Muscle of leg (tissue), 3 donors: ENCODE measurements at regions not wholly inside any gene's neighbourhood (a gene's known extent, or its start where the extent isn't known, plus 50 kb on each side); places are given as distances from the start of the nearest gene placed in this dataset.

ENCODE experiments used
- DNase-seq: peaks from one replicate; pipeline ENCODE4 v3.0.0; 2013
- H3K27ac ChIP-seq: one replicate; pipeline ENCODE4 v1.5.1; 2013; ENCODE audit warnings: mild to moderate bottlenecking, low read length, control low read depth
- H3K27me3 ChIP-seq: one replicate; pipeline ENCODE4 v1.6.1; 2013; ENCODE audit warnings: low read length; ENCODE audit not compliant: control insufficient read depth, insufficient read depth
- H3K36me3 ChIP-seq: one replicate; pipeline ENCODE4 v1.6.1; 2013; ENCODE audit warnings: low read length; ENCODE audit not compliant: control insufficient read depth, insufficient read depth
- H3K4me1 ChIP-seq: one replicate; pipeline ENCODE4 v1.6.1; 2013; ENCODE audit warnings: low read length; ENCODE audit not compliant: control insufficient read depth, insufficient read depth
- H3K4me3 ChIP-seq: one replicate; pipeline ENCODE4 v1.5.1; 2013; ENCODE audit warnings: low read length, control low read depth
- H3K9me3 ChIP-seq: replicated peaks from 2 replicates; pipeline ENCODE4 v1.6.1; 2013; ENCODE audit warnings: low read depth, low read length; ENCODE audit not compliant: control insufficient read depth
- WGBS: methylation state at CpG from one replicate; pipeline ENCODE4 v1.1.5; 2013; ENCODE audit warnings: missing lambda C conversion rate; ENCODE audit not compliant: insufficient coverage; 5-methylcytosine and 5-hydroxymethylcytosine counted together

- no peaks in the 10 kb centered on the region for H3K9me3 ChIP-seq
- no peak for DNase-seq
- H3K4me3 ChIP-seq: no peak overlapping the region
- no peak overlapping the region for H3K27ac ChIP-seq
- no peaks in the 10 kb centered on the region for H3K36me3 ChIP-seq
- 73% methylated on average over 2 of the region's 5 CpGs for WGBS
- H3K4me1 ChIP-seq: no peaks in the 10 kb centered on the region
- no peaks in the 10 kb centered on the region for H3K27me3 ChIP-seq
Measured at GRCh38 chr9:6133346-6134063, 82.1 kb upstream of the IL33 start.

GRCh38 chr9:6132650-6133049 lies 83.0 kb upstream of the IL33 start:
- H3K27ac ChIP-seq: no peak overlapping the region
- H3K4me1 ChIP-seq: no peaks in the 10 kb centered on the region
- no peak for DNase-seq
- no peak overlapping the region for H3K4me3 ChIP-seq
- no peaks in the 10 kb centered on the region for H3K36me3 ChIP-seq
- H3K9me3 ChIP-seq: no peaks in the 10 kb centered on the region
- H3K27me3 ChIP-seq: no peaks in the 10 kb centered on the region
- 47% methylated on average over 2 of the region's 4 CpGs for WGBS

- no peaks in the 10 kb centered on the region for H3K4me1 ChIP-seq
- no peak overlapping the region for H3K27ac ChIP-seq
- no peaks in the 10 kb centered on the region for H3K9me3 ChIP-seq
- DNase-seq: no peak
- no peak overlapping the region for H3K4me3 ChIP-seq
- no peaks in the 10 kb centered on the region for H3K27me3 ChIP-seq
- no peaks in the 10 kb centered on the region for H3K36me3 ChIP-seq
- WGBS: 72% methylated on average over 2 of the region's 2 CpGs
Measured at GRCh38 chr9:6128030-6128429, 87.6 kb upstream of the IL33 start.

- Histone ChIP-seq H3K4me1 (no peaks in the 10 kb centered on the region), H3K27me3 (no peaks in the 10 kb centered on the region), H3K9me3 (no peaks in the 10 kb centered on the region), H3K36me3 (no peaks in the 10 kb centered on the region), H3K27ac (no peak overlapping the region), H3K4me3 (no peak overlapping the region)
- DNase-seq: no peak
- 83% methylated on average over 1 of the region's 3 CpGs for whole genome bisulfite sequencing
Measured at GRCh38 chr9:6126377-6126776, 89.2 kb upstream of the IL33 start.

GRCh38 chr9:6123416-6123815 lies 92.2 kb upstream of the IL33 start:
- DNase-seq: peak; percentile 14
- no peak overlapping the region for H3K27ac ChIP-seq
- H3K36me3 ChIP-seq: no peaks in the 10 kb centered on the region
- no peaks in the 10 kb centered on the region for H3K4me1 ChIP-seq
- no peaks in the 10 kb centered on the region for H3K9me3 ChIP-seq
- 18% methylated on average over 2 of the region's 3 CpGs for WGBS
- no peak overlapping the region for H3K4me3 ChIP-seq
- H3K27me3 ChIP-seq: no peaks in the 10 kb centered on the region

GRCh38 chr9:6121707-6122106 lies 93.9 kb upstream of the IL33 start:
- no CpG with 5 or more reads among the region's 1 CpG for WGBS
- no peaks in the 10 kb centered on the region for H3K4me1 ChIP-seq
- no peaks in the 10 kb centered on the region for H3K9me3 ChIP-seq
- H3K4me3 ChIP-seq: no peak overlapping the region
- H3K27ac ChIP-seq: no peak overlapping the region
- H3K36me3 ChIP-seq: no peaks in the 10 kb centered on the region
- H3K27me3 ChIP-seq: no peaks in the 10 kb centered on the region
- DNase-seq: no peak

GRCh38 chr9:6114424-6114823 lies 99.0 kb upstream of the RANBP6 start:
- Histone ChIP-seq H3K9me3 (peaks cover 2% of the 10 kb centered on the region), H3K4me1 (no peaks in the 10 kb centered on the region), H3K36me3 (no peaks in the 10 kb centered on the region), H3K4me3 (no peak overlapping the region), H3K27me3 (no peaks in the 10 kb centered on the region), H3K27ac (no peak overlapping the region)
- DNase-seq: no peak
- WGBS: 98% methylated on average over 5 of the region's 6 CpGs

GRCh38 chr9:6113819-6114218 lies 98.4 kb upstream of the RANBP6 start:
- H3K9me3 ChIP-seq: peaks cover 2% of the 10 kb centered on the region
- no peak for DNase-seq
- no peaks in the 10 kb centered on the region for H3K4me1 ChIP-seq
- no peak overlapping the region for H3K4me3 ChIP-seq
- no peaks in the 10 kb centered on the region for H3K27me3 ChIP-seq
- 68% methylated on average over 6 of the region's 6 CpGs for WGBS
- H3K27ac ChIP-seq: no peak overlapping the region
- H3K36me3 ChIP-seq: no peaks in the 10 kb centered on the region

GRCh38 chr9:6113312-6113711 lies 97.9 kb upstream of the RANBP6 start:
- Histone ChIP-seq H3K4me3 (no peak overlapping the region), H3K27ac (no peak overlapping the region), H3K4me1 (no peaks in the 10 kb centered on the region), H3K27me3 (no peaks in the 10 kb centered on the region), H3K36me3 (no peaks in the 10 kb centered on the region), H3K9me3 (peaks cover 2% of the 10 kb centered on the region)
- no CpG with 5 or more reads among the region's 5 CpGs for WGBS
- DNase-seq: no peak

GRCh38 chr9:6109986-6110385 lies 94.6 kb upstream of the RANBP6 start:
- no CpG with 5 or more reads among the region's 2 CpGs for WGBS
- Histone ChIP-seq H3K4me1 (peaks cover 2% of the 10 kb centered on the region), H3K4me3 (no peak overlapping the region), H3K9me3 (no peaks in the 10 kb centered on the region), H3K36me3 (no peaks in the 10 kb centered on the region), H3K27me3 (no peaks in the 10 kb centered on the region), H3K27ac (no peak overlapping the region)
- DNase-seq: no peak

GRCh38 chr9:6109571-6109970 lies 94.1 kb upstream of the RANBP6 start:
- no peak for DNase-seq
- H3K4me3 ChIP-seq: no peak overlapping the region
- peaks cover 2% of the 10 kb centered on the region for H3K4me1 ChIP-seq
- H3K27me3 ChIP-seq: no peaks in the 10 kb centered on the region
- no peaks in the 10 kb centered on the region for H3K36me3 ChIP-seq
- no peak overlapping the region for H3K27ac ChIP-seq
- no peaks in the 10 kb centered on the region for H3K9me3 ChIP-seq
